IMR-90 (cell line): ENCODE measurements at regions not wholly inside any gene's neighbourhood (a gene's known extent, or its start where the extent isn't known, plus 50 kb on each side); places are given as distances from the start of the nearest gene placed in this dataset.

ENCODE experiments used
- ATAC-seq: fragments of 200-7000 bp; cut with Tn5 transposase; 2 replicates; pipeline ENCODE4 v1.9.1; 2020; ENCODE audit warnings: low read depth, mild to moderate bottlenecking, moderate library complexity
- BruUV-seq: library from RNA; stranded (reverse); fragments of 400-500 nt; replicated peaks from 2 replicates; lab custom pipeline; 2021; lab: Mats Ljungman, UMichigan
- CTCF ChIA-PET: fragments of 300-600 bp; formaldehyde crosslinking; extraction: SDS; loops from one replicate; lab custom pipeline; 2021; ENCODE audit warnings: antibody characterized with exemption; lab: Yijun Ruan, JAX
- POLR2A ChIA-PET: fragments of 300-600 bp; sonication (Branson Sonifier 250); formaldehyde crosslinking; loops from one replicate; lab custom pipeline; 2022; ENCODE audit warnings: antibody characterized with exemption; ENCODE audit not compliant: unreplicated experiment; lab: Charles Lee
- DNase-seq: peaks from one replicate; pipeline ENCODE4 v3.0.0; 2013
- H2AFZ ChIP-seq: replicated peaks from 2 replicates; pipeline ENCODE3; 2013; ENCODE audit warnings: low read length, mild to moderate bottlenecking; ENCODE audit not compliant: poor library complexity
- H2AK5ac ChIP-seq: 2 replicates; pipeline ENCODE4 v1.6.1; 2013; ENCODE audit warnings: low read depth, low read length, inconsistent platforms
- H2AK9ac ChIP-seq: replicated peaks from 2 replicates; pipeline ENCODE3; 2013; ENCODE audit warnings: mild to moderate bottlenecking, low read depth, low read length, moderate library complexity; ENCODE audit not compliant: poor library complexity
- H2BK120ac ChIP-seq: 2 replicates; pipeline ENCODE4 v1.6.1; 2013; ENCODE audit warnings: low read depth, low read length, inconsistent platforms
- H2BK15ac ChIP-seq: 3 replicates; pipeline ENCODE4 v1.6.1; 2013; ENCODE audit warnings: low read depth, low read length, inconsistent platforms
- H2BK20ac ChIP-seq: 2 replicates; pipeline ENCODE4 v1.6.1; 2013; ENCODE audit warnings: low read depth, mild to moderate bottlenecking, inconsistent platforms, low read length, moderate library complexity
- H2BK5ac ChIP-seq: 2 replicates; pipeline ENCODE4 v1.6.1; 2013; ENCODE audit warnings: mild to moderate bottlenecking, low read depth, low read length, inconsistent platforms; ENCODE audit not compliant: poor library complexity, severe bottlenecking
- H3K14ac ChIP-seq: replicated peaks from 2 replicates; pipeline ENCODE4 v1.6.1; 2013; ENCODE audit warnings: low read depth, low read length, inconsistent platforms
- H3K18ac ChIP-seq: 2 replicates; pipeline ENCODE4 v1.6.1; 2013; ENCODE audit warnings: low read depth, low read length, control low read depth
- H3K23ac ChIP-seq: 2 replicates; pipeline ENCODE4 v1.6.1; 2013; ENCODE audit warnings: low read depth, low read length, inconsistent platforms
- H3K27ac ChIP-seq: 2 replicates; pipeline ENCODE4 v1.5.1; 2013; ENCODE audit warnings: mild to moderate bottlenecking, control low read depth, low read length; ENCODE audit not compliant: insufficient read depth
- H3K27me3 ChIP-seq: 2 replicates; pipeline ENCODE4 v1.6.1; 2013; ENCODE audit warnings: low read length; ENCODE audit not compliant: control insufficient read depth, insufficient read depth
- H3K36me3 ChIP-seq: 2 replicates; pipeline ENCODE4 v1.6.1; 2013; ENCODE audit warnings: low read length, mixed read lengths; ENCODE audit not compliant: control insufficient read depth, insufficient read depth
- H3K4ac ChIP-seq: 2 replicates; pipeline ENCODE4 v1.6.1; 2013; ENCODE audit warnings: low read depth, low read length, inconsistent platforms
- H3K4me1 ChIP-seq: 2 replicates; pipeline ENCODE4 v1.6.1; 2013; ENCODE audit warnings: low read length, mixed read lengths; ENCODE audit not compliant: control insufficient read depth, insufficient read depth
- H3K4me2 ChIP-seq: 2 replicates; pipeline ENCODE4 v1.6.1; 2013; ENCODE audit warnings: low read depth, mild to moderate bottlenecking, control low read depth, low read length, moderate library complexity
- H3K4me3 ChIP-seq: 2 replicates; pipeline ENCODE4 v1.5.1; 2013; ENCODE audit warnings: low read depth, mild to moderate bottlenecking, control low read depth, low read length, moderate library complexity; ENCODE audit not compliant: insufficient read depth
- H3K56ac ChIP-seq: 2 replicates; pipeline ENCODE4 v1.6.1; 2013; ENCODE audit warnings: low read length, inconsistent platforms; ENCODE audit not compliant: insufficient read depth; ENCODE audit errors: extremely low read depth
- H3K79me1 ChIP-seq, 2 experiments: 2 replicates each; pipeline ENCODE4 v1.6.1; 2013; ENCODE audit warnings: low read length in 2 of 2, inconsistent platforms in 1 of 2, low read depth in 1 of 2
- H3K9ac ChIP-seq: 2 replicates; pipeline ENCODE4 v1.6.1; 2013; ENCODE audit warnings: low read depth, low read length, control low read depth
- H3K9me1 ChIP-seq: 2 replicates; pipeline ENCODE4 v1.6.1; 2013; ENCODE audit warnings: low read length, inconsistent platforms; ENCODE audit not compliant: insufficient read depth
- H3K9me3 ChIP-seq: 2 replicates; pipeline ENCODE4 v1.6.1; 2013; ENCODE audit warnings: low read length; ENCODE audit not compliant: control insufficient read depth, insufficient read depth
- H4K20me1 ChIP-seq: 2 replicates; pipeline ENCODE4 v1.6.1; 2013; ENCODE audit warnings: low read length, inconsistent platforms; ENCODE audit not compliant: insufficient read depth
- H4K5ac ChIP-seq: 2 replicates; pipeline ENCODE4 v1.6.1; 2013; ENCODE audit warnings: mild to moderate bottlenecking, low read depth, low read length, control low read depth
- H4K8ac ChIP-seq, 2 experiments: 2 replicates each; pipeline ENCODE4 v1.6.1; 2013; ENCODE audit warnings: low read depth in 2 of 2, low read length in 2 of 2, control low read depth in 1 of 2, inconsistent platforms in 1 of 2
- H4K91ac ChIP-seq: 2 replicates; pipeline ENCODE4 v1.6.1; 2013; ENCODE audit warnings: low read depth, low read length, inconsistent platforms; ENCODE audit not compliant: insufficient read depth
- CEBPB ChIP-seq: IDR thresholded peaks from 2 replicates; pipeline ENCODE4 v1.6.1; 2012; ENCODE audit warnings: low read depth, low read length, improper control_type of control experiment
- CHD1 ChIP-seq: IDR thresholded peaks from 2 replicates; pipeline ENCODE4 v1.6.1; 2012; ENCODE audit warnings: low read depth, low read length, improper control_type of control experiment
- MAFK ChIP-seq: IDR thresholded peaks from 2 replicates; pipeline ENCODE4 v1.6.1; 2012; ENCODE audit warnings: low read depth, low read length, improper control_type of control experiment
- POLR2A ChIP-seq: IDR thresholded peaks from 2 replicates; pipeline ENCODE4 v1.6.1; 2012; ENCODE audit warnings: mild to moderate bottlenecking, low read depth, low read length
- RAD21 ChIP-seq: IDR thresholded peaks from 2 replicates; pipeline ENCODE4 v1.6.1; 2012; ENCODE audit warnings: low read length, improper control_type of control experiment
- RCOR1 ChIP-seq: IDR thresholded peaks from 2 replicates; pipeline ENCODE4 v1.6.1; 2012; ENCODE audit warnings: mild to moderate bottlenecking, low read length, improper control_type of control experiment; ENCODE audit not compliant: insufficient replicate concordance
- WGBS, 2 experiments: methylation state at CpG; one replicate each; pipeline versions ENCODE4 v1.1.5 to v1.1.7; 2013; ENCODE audit warnings: missing lambda C conversion rate in 2 of 2; ENCODE audit not compliant: insufficient read length in 1 of 2; ENCODE audit errors: extremely low coverage in 2 of 2; 5-methylcytosine and 5-hydroxymethylcytosine counted together
- dilution Hi-C: fragments of 300-500 bp; cut with HindIII; formaldehyde crosslinking; loops from one replicate; pipeline ENCODE4 v1.14.3; 2018; ENCODE audit warnings: low sequenced_read_pairs; ENCODE audit not compliant: unreplicated experiment
- in situ Hi-C: fragments of 300-500 bp; cut with MboI; formaldehyde crosslinking; loops from 3 replicates; pipeline ENCODE4 v1.14.3; 2019; ENCODE audit warnings: low sequenced_read_pairs, inconsistent platforms, mixed read lengths
- intact Hi-C: fragments of 100-400 bp; cut with micrococcal nuclease; formaldehyde crosslinking; loops from 2 replicates; pipeline ENCODE4 v1.10.0; 2022
- TF ChIP-seq, protein P1 (sequence below): conservative IDR thresholded peaks from 2 replicates; pipeline ENCODE4 v1.5.1; 2012; ENCODE audit warnings: mild to moderate bottlenecking, low read depth, low read length, improper control_type of control experiment

DNA sequence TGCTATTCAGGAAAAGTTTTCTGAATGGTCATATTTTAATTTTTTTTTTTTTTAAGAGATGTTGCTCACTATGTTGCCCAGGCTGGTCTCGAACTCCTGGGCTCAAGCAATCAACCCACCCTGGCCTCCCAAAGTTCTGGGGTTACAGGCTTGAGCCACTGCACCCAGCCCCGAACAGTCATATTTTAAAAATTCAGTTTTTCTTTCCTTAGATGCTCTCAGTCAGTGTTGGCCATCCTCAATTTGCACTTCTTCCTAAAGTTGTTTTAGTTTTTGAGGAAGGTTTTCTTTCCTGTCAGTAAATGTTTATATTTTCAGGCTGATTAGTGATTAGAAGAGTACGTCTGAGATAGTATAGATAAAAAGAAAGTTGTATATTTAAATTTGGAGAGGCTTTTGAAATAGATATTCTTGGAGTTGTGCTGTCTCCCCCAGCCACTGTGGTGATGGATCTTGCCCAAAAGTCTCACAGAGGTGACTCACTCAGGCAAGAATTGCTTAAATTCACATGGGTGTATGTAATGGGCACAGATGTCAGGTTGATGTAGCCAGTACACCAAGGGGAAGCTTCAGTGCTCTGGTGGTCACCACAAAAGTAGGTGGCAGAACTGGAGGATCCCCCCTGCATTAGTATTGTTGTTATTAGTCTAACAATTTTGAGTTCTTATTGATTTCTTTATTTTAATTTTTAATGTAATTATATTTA, 72.2 kb upstream of the ELOVL6 start:
- DNase-seq (peak; percentile 67), ATAC-seq (peak; percentile 94)
- H4K5ac ChIP-seq = no peak overlapping the region
- H3K79me1 ChIP-seq = no peaks in the 10 kb centered on the region
- H3K9ac ChIP-seq = no peak overlapping the region
- H3K9me1 ChIP-seq = no peaks in the 10 kb centered on the region
- H3K4me2 ChIP-seq = no peak overlapping the region
- no peak overlapping the region for H4K91ac ChIP-seq
- no peak overlapping the region for H2AK5ac ChIP-seq
- H2AFZ ChIP-seq = no peak overlapping the region
- no peak overlapping the region for H3K14ac ChIP-seq
- H2BK120ac ChIP-seq = no peak overlapping the region
- no peaks in the 10 kb centered on the region for H3K27me3 ChIP-seq
- POLR2A ChIA-PET = no interaction called here
- H4K8ac ChIP-seq = no peak overlapping the region
- H2BK20ac ChIP-seq = no peak overlapping the region
- no peak overlapping the region for H3K4me3 ChIP-seq
- no peak overlapping the region for H3K4ac ChIP-seq
- no peak overlapping the region for H2BK15ac ChIP-seq
- no TSS peak for BruUV-seq
- H3K36me3 ChIP-seq = no peaks in the 10 kb centered on the region
- 40 to 83% methylated on average over 1 of the region's 3 CpGs for WGBS, 2 experiments
- no peaks in the 10 kb centered on the region for H3K4me1 ChIP-seq
- H3K56ac ChIP-seq = no peak overlapping the region
- no peak for TF ChIP-seq RAD21
- TF ChIP-seq POLR2A = no peak
- TF ChIP-seq MAFK = no peak
- TF ChIP-seq, protein P1, sequence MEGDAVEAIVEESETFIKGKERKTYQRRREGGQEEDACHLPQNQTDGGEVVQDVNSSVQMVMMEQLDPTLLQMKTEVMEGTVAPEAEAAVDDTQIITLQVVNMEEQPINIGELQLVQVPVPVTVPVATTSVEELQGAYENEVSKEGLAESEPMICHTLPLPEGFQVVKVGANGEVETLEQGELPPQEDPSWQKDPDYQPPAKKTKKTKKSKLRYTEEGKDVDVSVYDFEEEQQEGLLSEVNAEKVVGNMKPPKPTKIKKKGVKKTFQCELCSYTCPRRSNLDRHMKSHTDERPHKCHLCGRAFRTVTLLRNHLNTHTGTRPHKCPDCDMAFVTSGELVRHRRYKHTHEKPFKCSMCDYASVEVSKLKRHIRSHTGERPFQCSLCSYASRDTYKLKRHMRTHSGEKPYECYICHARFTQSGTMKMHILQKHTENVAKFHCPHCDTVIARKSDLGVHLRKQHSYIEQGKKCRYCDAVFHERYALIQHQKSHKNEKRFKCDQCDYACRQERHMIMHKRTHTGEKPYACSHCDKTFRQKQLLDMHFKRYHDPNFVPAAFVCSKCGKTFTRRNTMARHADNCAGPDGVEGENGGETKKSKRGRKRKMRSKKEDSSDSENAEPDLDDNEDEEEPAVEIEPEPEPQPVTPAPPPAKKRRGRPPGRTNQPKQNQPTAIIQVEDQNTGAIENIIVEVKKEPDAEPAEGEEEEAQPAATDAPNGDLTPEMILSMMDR = no peak
- TF ChIP-seq CEBPB = peak; percentile 44; the same call in 1 of the 2 replicates
- TF ChIP-seq CHD1 = no peak
- no peak for TF ChIP-seq RCOR1
- H2AK9ac ChIP-seq = no peak overlapping the region
- dilution Hi-C loops = no loop called here
- H3K9me3 ChIP-seq = no peaks in the 10 kb centered on the region
- H3K27ac ChIP-seq = no peak overlapping the region
- in situ Hi-C loops = no loop called here
- no peak overlapping the region for H2BK5ac ChIP-seq
- no peak overlapping the region for H3K23ac ChIP-seq
- intact Hi-C loops = no loop called here
- CTCF ChIA-PET = interaction anchor here (0.7 kb wide), 2 partner anchors 25 to 27 kb away, joined by 3 to 4 read pairs; no protein-coding TSS in a partner anchor
- no peak overlapping the region for H3K18ac ChIP-seq
- H4K20me1 ChIP-seq = no peaks in the 10 kb centered on the region
